Suppressor macrophage treated with lipopolysaccharide for 4 hours (primary cell): ENCODE measurements at regions not wholly inside any gene's neighbourhood (a gene's known extent, or its start where the extent isn't known, plus 50 kb on each side); places are given as distances from the start of the nearest gene placed in this dataset.

Experiments
- DNase-seq: peaks from one replicate; pipeline ENCODE4 v3.0.0-alpha.2; 2020

DNA sequence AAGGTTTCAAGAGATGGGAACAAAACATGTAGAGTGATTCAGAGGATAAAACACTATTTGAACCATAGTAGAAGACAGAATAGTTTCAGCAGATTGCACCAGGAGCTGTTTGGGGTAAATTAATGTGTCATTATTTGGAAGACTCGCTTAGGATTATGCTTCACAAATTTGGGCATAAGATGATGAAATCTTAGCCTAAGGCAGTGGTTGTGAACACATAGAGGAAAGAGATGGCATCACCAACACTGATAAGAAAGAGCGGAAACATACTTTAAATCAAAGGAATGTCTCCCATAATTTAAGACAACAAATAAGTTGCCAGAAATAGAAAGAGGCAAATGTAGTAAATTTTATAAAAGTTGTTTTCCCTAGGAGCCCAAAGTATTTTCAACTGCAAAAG lies 66.1 kb upstream of the TBCA start:
- no peak for DNase-seq

- peak; percentile 6 for DNase-seq
Measured at GRCh38 chr5:77841616-77842015, 65.5 kb upstream of the TBCA start.

GRCh38 chr5:77840930-77841329 lies 64.8 kb upstream of the TBCA start:
- DNase-seq = no peak

GRCh38 chr5:77839691-77840090 lies 63.6 kb upstream of the TBCA start:
- DNase-seq = no peak

- no peak for DNase-seq
Measured at GRCh38 chr5:77832938-77833337, 56.8 kb upstream of the TBCA start.

DNA sequence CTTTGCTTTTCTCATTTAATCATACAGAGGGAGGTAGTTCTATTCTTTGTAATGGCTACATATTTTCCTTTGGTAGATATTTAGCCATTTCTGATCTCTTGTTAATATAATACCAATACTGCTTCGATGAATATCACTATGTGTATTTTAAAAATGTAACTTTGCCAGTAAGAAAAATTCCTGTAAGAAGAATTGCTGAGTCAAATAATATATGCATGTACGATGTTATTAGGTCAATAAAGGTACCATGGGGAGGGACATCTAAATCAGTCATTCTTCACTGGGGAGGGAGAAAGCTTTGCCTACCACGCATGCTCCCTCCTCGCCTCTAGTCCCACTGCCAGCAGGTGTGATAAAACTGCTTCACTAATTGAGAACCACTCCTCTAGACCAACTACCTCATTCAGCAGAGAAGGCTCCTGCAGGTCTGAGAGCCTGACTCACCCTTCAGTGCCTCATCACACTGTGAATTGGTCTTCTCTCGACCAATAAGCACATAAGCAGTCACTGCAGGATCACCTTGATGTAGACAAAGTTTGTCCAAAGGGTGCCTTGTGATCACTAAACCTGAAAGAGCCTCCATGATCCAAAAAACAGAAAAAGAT lies 56.1 kb upstream of the TBCA start:
- no peak for DNase-seq

DNA sequence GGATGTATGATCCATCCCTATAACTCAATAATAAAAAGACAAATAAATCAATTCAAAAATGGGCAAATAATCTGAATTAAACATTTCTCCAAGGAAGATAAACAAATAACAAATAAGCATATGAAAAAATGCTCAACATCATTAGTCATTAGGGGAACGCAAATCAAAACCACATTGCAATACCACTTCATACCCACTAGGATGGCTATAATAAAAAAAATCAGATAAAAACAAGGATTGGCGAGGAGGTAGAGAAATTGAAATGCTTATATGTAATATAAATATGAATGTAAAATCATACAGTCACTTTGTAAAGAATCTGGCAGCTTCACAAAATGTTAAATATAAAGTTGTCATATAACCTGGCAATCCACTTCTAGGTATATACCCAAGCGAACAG lies 52.3 kb upstream of the TBCA start:
- DNase-seq = no peak
